Endodermal cell (in vitro differentiated cells): ENCODE measurements at regions not wholly inside any gene's neighbourhood (a gene's known extent, or its start where the extent isn't known, plus 50 kb on each side); places are given as distances from the start of the nearest gene placed in this dataset.

ENCODE experiments used
- DNase-seq: peaks from one replicate; pipeline ENCODE4 v3.0.0-alpha.2; 2017
- H3K27ac ChIP-seq: 2 replicates; pipeline ENCODE4 v1.5.1; 2013; ENCODE audit warnings: mild to moderate bottlenecking, low read depth, low read length, moderate library complexity
- H3K27me3 ChIP-seq: 2 replicates; pipeline ENCODE4 v1.6.1; 2013; ENCODE audit warnings: mild to moderate bottlenecking, low read length, moderate library complexity; ENCODE audit not compliant: insufficient read depth, control insufficient read depth, poor library complexity, severe bottlenecking
- H3K36me3 ChIP-seq: 2 replicates; pipeline ENCODE4 v1.7.0; 2013; ENCODE audit warnings: mild to moderate bottlenecking, low read length, moderate library complexity; ENCODE audit not compliant: control insufficient read depth, insufficient read depth
- H3K4me1 ChIP-seq: one replicate; pipeline ENCODE4 v1.7.0; 2013; ENCODE audit warnings: low read length; ENCODE audit not compliant: control insufficient read depth, insufficient read depth
- H3K4me3 ChIP-seq: 2 replicates; pipeline ENCODE4 v1.5.1; 2013; ENCODE audit warnings: mild to moderate bottlenecking, low read length, moderate library complexity
- H3K9ac ChIP-seq: 2 replicates; pipeline ENCODE4 v1.6.1; 2013; ENCODE audit warnings: mild to moderate bottlenecking, low read length, moderate library complexity; ENCODE audit not compliant: poor library complexity, severe bottlenecking; ENCODE audit errors: extremely low read depth
- H3K9me3 ChIP-seq: 2 replicates; pipeline ENCODE4 v1.6.1; 2013; ENCODE audit warnings: mild to moderate bottlenecking, low read length, moderate library complexity; ENCODE audit not compliant: control insufficient read depth
- H3K27ac Mint-ChIP-seq: 2 replicates; pipeline ENCODE4 v1.8.0; 2020; ENCODE audit warnings: mixed read lengths
- H3K27me3 Mint-ChIP-seq: 2 replicates; pipeline ENCODE4 v1.8.0; 2021; ENCODE audit warnings: mild to moderate bottlenecking, mixed read lengths; ENCODE audit not compliant: insufficient read depth
- H3K36me3 Mint-ChIP-seq: 2 replicates; pipeline ENCODE4 v1.8.0; 2020; ENCODE audit warnings: low read depth, mixed read lengths
- H3K4me1 Mint-ChIP-seq: 2 replicates; pipeline ENCODE4 v1.8.0; 2020; ENCODE audit warnings: mixed read lengths
- H3K4me3 Mint-ChIP-seq: 2 replicates; pipeline ENCODE4 v1.8.0; 2020; ENCODE audit warnings: mild to moderate bottlenecking, moderate library complexity, mixed read lengths
- H3K9me3 Mint-ChIP-seq: 2 replicates; pipeline ENCODE4 v1.8.0; 2020; ENCODE audit warnings: mild to moderate bottlenecking, mixed read lengths
- CTCF ChIP-seq: fragments of 200-600 bp; sonication (generic); conservative IDR thresholded peaks from 2 replicates; pipeline ENCODE4 v1.5.0; 2021; ENCODE audit warnings: antibody characterized with exemption, mild to moderate bottlenecking
- WGBS, 2 experiments: methylation state at CpG; one replicate each; pipeline versions ENCODE4 v1.1.5 to v1.1.7; 2013; ENCODE audit warnings: missing lambda C conversion rate in 2 of 2, mixed read lengths in 1 of 2; ENCODE audit not compliant: insufficient coverage in 1 of 2, insufficient read length in 1 of 2; 5-methylcytosine and 5-hydroxymethylcytosine counted together

GRCh38 chr4:84413976-84414375 is 85.1 kb downstream of the NKX6-1 start:
- Mint-ChIP-seq H3K4me3 (no peak overlapping the region), H3K9me3 (no peaks in the 10 kb centered on the region), H3K27ac (no peak overlapping the region), H3K27me3 (peaks cover 19% of the 10 kb centered on the region), H3K4me1 (peaks cover 15% of the 10 kb centered on the region), H3K36me3 (no peaks in the 10 kb centered on the region)
- Histone ChIP-seq H3K4me1 (peaks cover 5% of the 10 kb centered on the region), H3K36me3 (no peaks in the 10 kb centered on the region), H3K4me3 (no peak overlapping the region), H3K27me3 (no peaks in the 10 kb centered on the region), H3K9ac (no peak overlapping the region), H3K9me3 (no peaks in the 10 kb centered on the region), H3K27ac (no peak overlapping the region)
- TF ChIP-seq CTCF: no peak
- WGBS, 2 experiments: 87 to 88% methylated on average over 1 of the region's 1 CpG
- DNase-seq: no peak

- H3K27me3 ChIP-seq: no peaks in the 10 kb centered on the region
- Mint-ChIP-seq H3K4me1 (peaks cover 15% of the 10 kb centered on the region), H3K4me3 (no peak overlapping the region), H3K9me3 (no peaks in the 10 kb centered on the region), H3K27ac (no peak overlapping the region), H3K27me3 (peaks cover 19% of the 10 kb centered on the region), H3K36me3 (no peaks in the 10 kb centered on the region)
- H3K9me3 ChIP-seq: no peaks in the 10 kb centered on the region
- peaks cover 5% of the 10 kb centered on the region for H3K4me1 ChIP-seq
- H3K27ac ChIP-seq: no peak overlapping the region
- H3K4me3 ChIP-seq: no peak overlapping the region
- no peak for TF ChIP-seq CTCF
- no peaks in the 10 kb centered on the region for H3K36me3 ChIP-seq
- no peak for DNase-seq
- no peak overlapping the region for H3K9ac ChIP-seq
Observed at GRCh38 chr4:84413480-84413879, 85.6 kb downstream of the NKX6-1 start.

- H3K9me3 ChIP-seq: no peaks in the 10 kb centered on the region
- no peaks in the 10 kb centered on the region for H3K36me3 Mint-ChIP-seq
- no peak overlapping the region for H3K27ac ChIP-seq
- no peak overlapping the region for H3K27ac Mint-ChIP-seq
- no peak overlapping the region for H3K4me3 Mint-ChIP-seq
- DNase-seq: no peak
- H3K9me3 Mint-ChIP-seq: no peaks in the 10 kb centered on the region
- WGBS, 2 experiments: 86 to 90% methylated on average over 1 of the region's 1 CpG
- no peaks in the 10 kb centered on the region for H3K36me3 ChIP-seq
- H3K4me1 ChIP-seq: peaks cover 5% of the 10 kb centered on the region
- no peaks in the 10 kb centered on the region for H3K27me3 ChIP-seq
- TF ChIP-seq CTCF: no peak
- no peak overlapping the region for H3K9ac ChIP-seq
- peaks cover 9% of the 10 kb centered on the region for H3K4me1 Mint-ChIP-seq
- H3K4me3 ChIP-seq: no peak overlapping the region
- H3K27me3 Mint-ChIP-seq: peaks cover 19% of the 10 kb centered on the region
Observed at GRCh38 chr4:84412062-84412461, 87.0 kb downstream of the NKX6-1 start.
